ENCODE measurements at regions not wholly inside any gene's neighbourhood (a gene's known extent, or its start where the extent isn't known, plus 50 kb on each side); places are given as distances from the start of the nearest gene placed in this dataset.

- TF ChIP-seq, protein P1, sequence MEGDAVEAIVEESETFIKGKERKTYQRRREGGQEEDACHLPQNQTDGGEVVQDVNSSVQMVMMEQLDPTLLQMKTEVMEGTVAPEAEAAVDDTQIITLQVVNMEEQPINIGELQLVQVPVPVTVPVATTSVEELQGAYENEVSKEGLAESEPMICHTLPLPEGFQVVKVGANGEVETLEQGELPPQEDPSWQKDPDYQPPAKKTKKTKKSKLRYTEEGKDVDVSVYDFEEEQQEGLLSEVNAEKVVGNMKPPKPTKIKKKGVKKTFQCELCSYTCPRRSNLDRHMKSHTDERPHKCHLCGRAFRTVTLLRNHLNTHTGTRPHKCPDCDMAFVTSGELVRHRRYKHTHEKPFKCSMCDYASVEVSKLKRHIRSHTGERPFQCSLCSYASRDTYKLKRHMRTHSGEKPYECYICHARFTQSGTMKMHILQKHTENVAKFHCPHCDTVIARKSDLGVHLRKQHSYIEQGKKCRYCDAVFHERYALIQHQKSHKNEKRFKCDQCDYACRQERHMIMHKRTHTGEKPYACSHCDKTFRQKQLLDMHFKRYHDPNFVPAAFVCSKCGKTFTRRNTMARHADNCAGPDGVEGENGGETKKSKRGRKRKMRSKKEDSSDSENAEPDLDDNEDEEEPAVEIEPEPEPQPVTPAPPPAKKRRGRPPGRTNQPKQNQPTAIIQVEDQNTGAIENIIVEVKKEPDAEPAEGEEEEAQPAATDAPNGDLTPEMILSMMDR (conservative IDR thresholded peaks at IDR 0.05): no peak
- no peak for TF ChIP-seq EZH2 (IDR thresholded peaks at IDR 0.05; ENCODE audit: low read depth)
Observed at GRCh38 chr17:77598241-77598620, 360.3 kb upstream of the TNRC6C start.
